ENCODE measurements at regions not wholly inside any gene's neighbourhood (a gene's known extent, or its start where the extent isn't known, plus 50 kb on each side); places are given as distances from the start of the nearest gene placed in this dataset.

- H3K4me3 ChIP-seq (ENCODE audit: low read depth in 1 of 2, low read length in 2 of 2), result no peak overlapping the region
- peaks cover 0 to 7% of the 10 kb centered on the region in 2 donors for H3K4me1 ChIP-seq (ENCODE audit: control insufficient read depth in 2 of 2, insufficient read depth in 2 of 2, low read length in 1 of 2)
- H3K9me3 ChIP-seq (ENCODE audit: control insufficient read depth in 2 of 2, insufficient read depth in 1 of 2, low read depth in 1 of 2, low read length in 1 of 2), result no peaks in the 10 kb centered on the region
- no peaks in the 10 kb centered on the region for H3K36me3 ChIP-seq (ENCODE audit: control insufficient read depth in 2 of 2, insufficient read depth in 2 of 2, low read length in 1 of 2)
- no peak overlapping the region for H3K27ac ChIP-seq (ENCODE audit: low read depth in 2 of 2, low read length in 1 of 2)
- WGBS, 2 donors, result 86 to 87% methylated on average over 1 of the region's 1 CpG
- no peaks in the 10 kb centered on the region for H3K27me3 ChIP-seq (ENCODE audit: control insufficient read depth in 1 of 2, insufficient read depth in 2 of 2, low read length in 2 of 2)
Observed at GRCh38 chr18:24801001-24801400, 340.6 kb downstream of the HRH4 start.

- Histone ChIP-seq H3K36me3 (ENCODE audit: control insufficient read depth in 2 of 2, insufficient read depth in 2 of 2, low read length in 1 of 2) (no peaks in the 10 kb centered on the region), H3K9me3 (ENCODE audit: control insufficient read depth in 2 of 2, insufficient read depth in 1 of 2, low read depth in 1 of 2, low read length in 1 of 2) (no peaks in the 10 kb centered on the region), H3K27me3 (ENCODE audit: control insufficient read depth in 1 of 2, insufficient read depth in 2 of 2, low read length in 2 of 2) (no peaks in the 10 kb centered on the region), H3K27ac (ENCODE audit: low read depth in 2 of 2, low read length in 1 of 2) (no peak overlapping the region), H3K4me1 (ENCODE audit: control insufficient read depth in 2 of 2, insufficient read depth in 2 of 2, low read length in 1 of 2) (peaks cover 0 to 7% of the 10 kb centered on the region in 2 donors), H3K4me3 (ENCODE audit: low read depth in 1 of 2, low read length in 2 of 2) (no peak overlapping the region)
Observed at GRCh38 chr18:24802456-24802855, 342.0 kb downstream of the HRH4 start.

- H3K27me3 ChIP-seq (ENCODE audit: control insufficient read depth in 1 of 2, insufficient read depth in 2 of 2, low read length in 2 of 2), result no peaks in the 10 kb centered on the region
- H3K4me1 ChIP-seq (ENCODE audit: control insufficient read depth in 2 of 2, insufficient read depth in 2 of 2, low read length in 1 of 2), result no peaks in the 10 kb centered on the region
- no peak overlapping the region for H3K27ac ChIP-seq (ENCODE audit: low read depth in 2 of 2, low read length in 1 of 2)
- H3K36me3 ChIP-seq (ENCODE audit: control insufficient read depth in 2 of 2, insufficient read depth in 2 of 2, low read length in 1 of 2), result no peaks in the 10 kb centered on the region
- H3K9me3 ChIP-seq (ENCODE audit: control insufficient read depth in 2 of 2, insufficient read depth in 1 of 2, low read depth in 1 of 2, low read length in 1 of 2), result no peaks in the 10 kb centered on the region
- 90 to 97% methylated on average over 5 of the region's 5 CpGs for WGBS, 2 donors
- no peak overlapping the region for H3K4me3 ChIP-seq (ENCODE audit: low read depth in 1 of 2, low read length in 2 of 2)
Observed at GRCh38 chr18:24805156-24805555, 344.7 kb downstream of the HRH4 start.

- Histone ChIP-seq H3K27me3 (ENCODE audit: control insufficient read depth in 1 of 2, insufficient read depth in 2 of 2, low read length in 2 of 2) (no peaks in the 10 kb centered on the region), H3K9me3 (ENCODE audit: control insufficient read depth in 2 of 2, insufficient read depth in 1 of 2, low read depth in 1 of 2, low read length in 1 of 2) (no peaks in the 10 kb centered on the region), H3K4me1 (ENCODE audit: control insufficient read depth in 2 of 2, insufficient read depth in 2 of 2, low read length in 1 of 2) (no peaks in the 10 kb centered on the region), H3K27ac (ENCODE audit: low read depth in 2 of 2, low read length in 1 of 2) (no peak overlapping the region), H3K36me3 (ENCODE audit: control insufficient read depth in 2 of 2, insufficient read depth in 2 of 2, low read length in 1 of 2) (no peaks in the 10 kb centered on the region), H3K4me3 (ENCODE audit: low read depth in 1 of 2, low read length in 2 of 2) (no peak overlapping the region)
- WGBS, 2 donors, result 78 to 84% methylated on average over 7 of the region's 7 CpGs
Observed at GRCh38 chr18:24809173-24809950, 348.9 kb downstream of the HRH4 start.

- H3K4me1 ChIP-seq (ENCODE audit: control insufficient read depth in 2 of 2, insufficient read depth in 2 of 2, low read length in 1 of 2), result no peaks in the 10 kb centered on the region
- WGBS, 2 donors, result 79 to 90% methylated on average over 9 of the region's 9 CpGs
- H3K27ac ChIP-seq (ENCODE audit: low read depth in 2 of 2, low read length in 1 of 2), result no peak overlapping the region
- no peaks in the 10 kb centered on the region for H3K9me3 ChIP-seq (ENCODE audit: control insufficient read depth in 2 of 2, insufficient read depth in 1 of 2, low read depth in 1 of 2, low read length in 1 of 2)
- H3K36me3 ChIP-seq (ENCODE audit: control insufficient read depth in 2 of 2, insufficient read depth in 2 of 2, low read length in 1 of 2), result no peaks in the 10 kb centered on the region
- no peaks in the 10 kb centered on the region for H3K27me3 ChIP-seq (ENCODE audit: control insufficient read depth in 1 of 2, insufficient read depth in 2 of 2, low read length in 2 of 2)
- no peak overlapping the region for H3K4me3 ChIP-seq (ENCODE audit: low read depth in 1 of 2, low read length in 2 of 2)
Observed at GRCh38 chr18:24810561-24811305, 350.3 kb downstream of the HRH4 start.

- H3K4me3 ChIP-seq (ENCODE audit: low read depth in 1 of 2, low read length in 2 of 2), result no peak overlapping the region
- no peaks in the 10 kb centered on the region for H3K27me3 ChIP-seq (ENCODE audit: control insufficient read depth in 1 of 2, insufficient read depth in 2 of 2, low read length in 2 of 2)
- no peak overlapping the region for H3K27ac ChIP-seq (ENCODE audit: low read depth in 2 of 2, low read length in 1 of 2)
- 33 to 49% methylated on average over 11 of the region's 11 CpGs for WGBS, 2 donors
- H3K4me1 ChIP-seq (ENCODE audit: control insufficient read depth in 2 of 2, insufficient read depth in 2 of 2, low read length in 1 of 2), result no peaks in the 10 kb centered on the region
- H3K36me3 ChIP-seq (ENCODE audit: control insufficient read depth in 2 of 2, insufficient read depth in 2 of 2, low read length in 1 of 2), result no peaks in the 10 kb centered on the region
- H3K9me3 ChIP-seq (ENCODE audit: control insufficient read depth in 2 of 2, insufficient read depth in 1 of 2, low read depth in 1 of 2, low read length in 1 of 2), result no peaks in the 10 kb centered on the region
Observed at GRCh38 chr18:24811950-24812681, 351.7 kb downstream of the HRH4 start.

GRCh38 chr18:24814521-24814920 lies 354.1 kb downstream of the HRH4 start:
- Histone ChIP-seq H3K27me3 (ENCODE audit: control insufficient read depth in 1 of 2, insufficient read depth in 2 of 2, low read length in 2 of 2) (no peaks in the 10 kb centered on the region), H3K4me3 (ENCODE audit: low read depth in 1 of 2, low read length in 2 of 2) (no peak overlapping the region), H3K36me3 (ENCODE audit: control insufficient read depth in 2 of 2, insufficient read depth in 2 of 2, low read length in 1 of 2) (no peaks in the 10 kb centered on the region), H3K27ac (ENCODE audit: low read depth in 2 of 2, low read length in 1 of 2) (no peak overlapping the region), H3K9me3 (ENCODE audit: control insufficient read depth in 2 of 2, insufficient read depth in 1 of 2, low read depth in 1 of 2, low read length in 1 of 2) (no peaks in the 10 kb centered on the region), H3K4me1 (ENCODE audit: control insufficient read depth in 2 of 2, insufficient read depth in 2 of 2, low read length in 1 of 2) (no peaks in the 10 kb centered on the region)
- 75 to 80% methylated on average over 3 of the region's 3 CpGs for WGBS, 2 donors

GRCh38 chr18:24817150-24817549 lies 356.7 kb downstream of the HRH4 start:
- Histone ChIP-seq H3K27me3 (ENCODE audit: control insufficient read depth in 1 of 2, insufficient read depth in 2 of 2, low read length in 2 of 2) (no peaks in the 10 kb centered on the region), H3K9me3 (ENCODE audit: control insufficient read depth in 2 of 2, insufficient read depth in 1 of 2, low read depth in 1 of 2, low read length in 1 of 2) (no peaks in the 10 kb centered on the region), H3K27ac (ENCODE audit: low read depth in 2 of 2, low read length in 1 of 2) (no peak overlapping the region), H3K4me3 (ENCODE audit: low read depth in 1 of 2, low read length in 2 of 2) (no peak overlapping the region), H3K36me3 (ENCODE audit: control insufficient read depth in 2 of 2, insufficient read depth in 2 of 2, low read length in 1 of 2) (no peaks in the 10 kb centered on the region), H3K4me1 (ENCODE audit: control insufficient read depth in 2 of 2, insufficient read depth in 2 of 2, low read length in 1 of 2) (no peaks in the 10 kb centered on the region)
- WGBS, 2 donors, result 86% methylated on average over 3 of the region's 3 CpGs

GRCh38 chr18:24817587-24818371 lies 357.3 kb downstream of the HRH4 start:
- no peaks in the 10 kb centered on the region for H3K27me3 ChIP-seq (ENCODE audit: control insufficient read depth in 1 of 2, insufficient read depth in 2 of 2, low read length in 2 of 2)
- no peak overlapping the region for H3K4me3 ChIP-seq (ENCODE audit: low read depth in 1 of 2, low read length in 2 of 2)
- H3K4me1 ChIP-seq (ENCODE audit: control insufficient read depth in 2 of 2, insufficient read depth in 2 of 2, low read length in 1 of 2), result no peaks in the 10 kb centered on the region
- WGBS, 2 donors, result 60 to 67% methylated on average over 9 of the region's 9 CpGs
- H3K36me3 ChIP-seq (ENCODE audit: control insufficient read depth in 2 of 2, insufficient read depth in 2 of 2, low read length in 1 of 2), result no peaks in the 10 kb centered on the region
- no peaks in the 10 kb centered on the region for H3K9me3 ChIP-seq (ENCODE audit: control insufficient read depth in 2 of 2, insufficient read depth in 1 of 2, low read depth in 1 of 2, low read length in 1 of 2)
- no peak overlapping the region for H3K27ac ChIP-seq (ENCODE audit: low read depth in 2 of 2, low read length in 1 of 2)

Measured in esophagus (tissue), 2 donors.